Smooth muscle cell (in vitro differentiated cells): ENCODE measurements at regions not wholly inside any gene's neighbourhood (a gene's known extent, or its start where the extent isn't known, plus 50 kb on each side); places are given as distances from the start of the nearest gene placed in this dataset.
"Not testable (repeated sequence)": the region's sequence is repeated elsewhere in the genome, so short reads cannot be mapped to it uniquely, and the experiment has no call there.

ENCODE experiments used
- DNase-seq: peaks from one replicate; lab custom pipeline; 2025; ENCODE audit not compliant: unreplicated experiment; lab: John Stamatoyannopoulos, UW
- H2AFZ ChIP-seq: fragments of 200-600 bp; sonication (generic); 2 replicates; pipeline ENCODE4 v1.6.0; 2016; ENCODE audit warnings: antibody characterized with exemption, low read depth, mild to moderate bottlenecking
- H3F3A ChIP-seq: fragments of 200-600 bp; sonication (generic); 2 replicates; pipeline ENCODE4 v1.6.0; 2017; ENCODE audit warnings: antibody characterized with exemption, low read depth
- H3K27ac ChIP-seq: fragments of 200-600 bp; sonication (generic); 2 replicates; pipeline ENCODE4 v1.5.1; 2016; ENCODE audit warnings: low read depth, mild to moderate bottlenecking
- H3K27me3 ChIP-seq: fragments of 200-600 bp; sonication (generic); 2 replicates; pipeline ENCODE4 v1.6.1; 2016; ENCODE audit warnings: low read depth, mild to moderate bottlenecking
- H3K36me3 ChIP-seq: fragments of 200-600 bp; sonication (generic); 2 replicates; pipeline ENCODE4 v1.5.1; 2016; ENCODE audit warnings: low read depth
- H3K4me1 ChIP-seq: fragments of 200-600 bp; sonication (generic); 2 replicates; pipeline ENCODE4 v1.5.1; 2016; ENCODE audit warnings: low read depth
- H3K4me2 ChIP-seq: fragments of 200-600 bp; sonication (generic); 2 replicates; pipeline ENCODE4 v1.6.0; 2016; ENCODE audit warnings: mild to moderate bottlenecking
- H3K4me3 ChIP-seq: fragments of 200-600 bp; sonication (generic); 2 replicates; pipeline ENCODE4 v1.5.1; 2016; ENCODE audit warnings: mild to moderate bottlenecking
- H3K79me2 ChIP-seq: fragments of 200-600 bp; sonication (generic); 2 replicates; pipeline ENCODE4 v1.6.0; 2016; ENCODE audit warnings: low read depth, mild to moderate bottlenecking
- H3K9ac ChIP-seq: fragments of 200-600 bp; sonication (generic); 2 replicates; pipeline ENCODE4 v1.6.0; 2016; ENCODE audit warnings: low read depth
- H3K9me3 ChIP-seq: fragments of 200-600 bp; sonication (generic); replicated peaks from 2 replicates; pipeline ENCODE4 v1.5.1; 2016; ENCODE audit warnings: low read depth
- H4K20me1 ChIP-seq: fragments of 200-600 bp; sonication (generic); 2 replicates; pipeline ENCODE4 v1.6.0; 2016; ENCODE audit warnings: low read depth
- WGBS: methylation state at CpG from one replicate; pipeline ENCODE4 v1.1.7; 2016; ENCODE audit warnings: low lambda C conversion rate; 5-methylcytosine and 5-hydroxymethylcytosine counted together
- TF ChIP-seq, protein P1 (sequence below): fragments of 200-600 bp; sonication (generic); IDR thresholded peaks from 2 replicates; pipeline ENCODE4 v1.5.1; 2017; ENCODE audit warnings: borderline replicate concordance, mild to moderate bottlenecking, antibody characterized with exemption; ENCODE audit not compliant: insufficient read depth, poor library complexity, severe bottlenecking

GRCh38 chr4:163694385-163694784 is 199.9 kb downstream of the TMA16 start:
- Histone ChIP-seq H2AFZ (no peak overlapping the region), H3K79me2 (no peaks in the 10 kb centered on the region), H3K9ac (no peak overlapping the region), H3K27ac (no peak overlapping the region), H3K9me3 (no peaks in the 10 kb centered on the region), H3K36me3 (no peaks in the 10 kb centered on the region), H3K27me3 (no peaks in the 10 kb centered on the region), H3K4me3 (no peak overlapping the region), H3K4me2 (no peak overlapping the region), H3F3A (no peaks in the 10 kb centered on the region), H4K20me1 (no peaks in the 10 kb centered on the region), H3K4me1 (no peaks in the 10 kb centered on the region)
- TF ChIP-seq, protein P1, sequence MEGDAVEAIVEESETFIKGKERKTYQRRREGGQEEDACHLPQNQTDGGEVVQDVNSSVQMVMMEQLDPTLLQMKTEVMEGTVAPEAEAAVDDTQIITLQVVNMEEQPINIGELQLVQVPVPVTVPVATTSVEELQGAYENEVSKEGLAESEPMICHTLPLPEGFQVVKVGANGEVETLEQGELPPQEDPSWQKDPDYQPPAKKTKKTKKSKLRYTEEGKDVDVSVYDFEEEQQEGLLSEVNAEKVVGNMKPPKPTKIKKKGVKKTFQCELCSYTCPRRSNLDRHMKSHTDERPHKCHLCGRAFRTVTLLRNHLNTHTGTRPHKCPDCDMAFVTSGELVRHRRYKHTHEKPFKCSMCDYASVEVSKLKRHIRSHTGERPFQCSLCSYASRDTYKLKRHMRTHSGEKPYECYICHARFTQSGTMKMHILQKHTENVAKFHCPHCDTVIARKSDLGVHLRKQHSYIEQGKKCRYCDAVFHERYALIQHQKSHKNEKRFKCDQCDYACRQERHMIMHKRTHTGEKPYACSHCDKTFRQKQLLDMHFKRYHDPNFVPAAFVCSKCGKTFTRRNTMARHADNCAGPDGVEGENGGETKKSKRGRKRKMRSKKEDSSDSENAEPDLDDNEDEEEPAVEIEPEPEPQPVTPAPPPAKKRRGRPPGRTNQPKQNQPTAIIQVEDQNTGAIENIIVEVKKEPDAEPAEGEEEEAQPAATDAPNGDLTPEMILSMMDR, result no peak
- no peak for DNase-seq

GRCh38 chr4:163697121-163697520 is 202.6 kb downstream of the TMA16 start:
- H3K27me3 ChIP-seq, result no peaks in the 10 kb centered on the region
- TF ChIP-seq, protein P1, result no peak
- H2AFZ ChIP-seq, result no peak overlapping the region
- H4K20me1 ChIP-seq, result no peaks in the 10 kb centered on the region
- H3K9me3 ChIP-seq, result no peaks in the 10 kb centered on the region
- H3K9ac ChIP-seq, result no peak overlapping the region
- H3K4me2 ChIP-seq, result no peak overlapping the region
- H3K4me1 ChIP-seq, result no peaks in the 10 kb centered on the region
- no peak overlapping the region for H3K27ac ChIP-seq
- 76% methylated on average over 3 of the region's 3 CpGs for WGBS
- no peaks in the 10 kb centered on the region for H3F3A ChIP-seq
- H3K4me3 ChIP-seq, result no peak overlapping the region
- H3K36me3 ChIP-seq, result no peaks in the 10 kb centered on the region
- no peaks in the 10 kb centered on the region for H3K79me2 ChIP-seq
- no peak for DNase-seq

GRCh38 chr4:163700383-163700782 is 205.9 kb downstream of the TMA16 start:
- not testable (repeated sequence) for H3F3A ChIP-seq, DNase-seq, H3K27me3 ChIP-seq, H3K4me1 ChIP-seq, H3K9ac ChIP-seq, H3K36me3 ChIP-seq, H3K79me2 ChIP-seq, H2AFZ ChIP-seq, H3K4me2 ChIP-seq, H3K9me3 ChIP-seq, H4K20me1 ChIP-seq, H3K27ac ChIP-seq, H3K4me3 ChIP-seq
- 94% methylated on average over 4 of the region's 4 CpGs for WGBS

DNA sequence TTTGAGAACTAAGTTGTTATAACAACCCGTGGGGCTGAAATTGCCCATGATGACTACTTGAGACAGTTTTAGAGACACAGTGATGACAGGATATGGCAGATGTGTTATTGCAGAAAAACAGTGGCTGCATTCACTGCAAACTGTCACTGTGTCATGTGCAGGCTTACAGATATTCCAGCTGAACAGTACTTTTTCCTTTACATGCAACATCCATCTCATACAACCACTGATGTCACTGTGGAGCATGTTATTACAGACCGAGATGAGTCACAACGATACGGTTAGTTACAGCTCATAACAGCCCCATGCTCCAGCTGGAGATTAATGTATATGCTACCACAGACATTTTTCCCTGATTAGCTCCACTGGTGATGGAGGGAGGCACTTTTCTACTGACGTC is 207.4 kb downstream of the TMA16 start:
- no peaks in the 10 kb centered on the region for H3K9me3 ChIP-seq
- DNase-seq, result no peak
- no peak overlapping the region for H3K4me2 ChIP-seq
- H4K20me1 ChIP-seq, result no peaks in the 10 kb centered on the region
- H3K4me1 ChIP-seq, result no peaks in the 10 kb centered on the region
- no peaks in the 10 kb centered on the region for H3K36me3 ChIP-seq
- peak overlapping the region; percentile 44 for H3K27ac ChIP-seq
- H2AFZ ChIP-seq, result no peak overlapping the region
- H3K4me3 ChIP-seq, result no peak overlapping the region
- TF ChIP-seq, protein P1, result no peak
- H3K9ac ChIP-seq, result no peak overlapping the region
- WGBS, result 51% methylated on average over 5 of the region's 5 CpGs
- H3F3A ChIP-seq, result no peaks in the 10 kb centered on the region
- no peaks in the 10 kb centered on the region for H3K27me3 ChIP-seq
- H3K79me2 ChIP-seq, result no peaks in the 10 kb centered on the region
